H9 (cell line): ENCODE measurements at regions not wholly inside any gene's neighbourhood (a gene's known extent, or its start where the extent isn't known, plus 50 kb on each side); places are given as distances from the start of the nearest gene placed in this dataset.

Experiments
- DNase-seq: peaks from one replicate; pipeline ENCODE4 v3.0.0-alpha.2; 2017
- H2AFZ ChIP-seq: one replicate; pipeline ENCODE4 v1.6.1; 2013; ENCODE audit warnings: mild to moderate bottlenecking, low read length, control low read depth, moderate library complexity
- H2AK5ac ChIP-seq: 2 replicates; pipeline ENCODE4 v1.6.1; 2013; ENCODE audit warnings: low read length, control low read depth, mixed read lengths; ENCODE audit not compliant: insufficient read length
- H2BK120ac ChIP-seq: one replicate; pipeline ENCODE4 v1.6.1; 2013; ENCODE audit warnings: low read depth, mild to moderate bottlenecking, low read length, control low read depth, inconsistent platforms; ENCODE audit not compliant: poor library complexity, severe bottlenecking
- H2BK12ac ChIP-seq: 2 replicates; pipeline ENCODE4 v1.6.1; 2013; ENCODE audit warnings: low read length, control low read depth, mixed read lengths, low read depth; ENCODE audit not compliant: insufficient read length
- H2BK15ac ChIP-seq: 2 replicates; pipeline ENCODE4 v1.6.1; 2013; ENCODE audit warnings: low read depth, low read length, control low read depth
- H2BK20ac ChIP-seq: one replicate; pipeline ENCODE4 v1.6.1; 2013; ENCODE audit warnings: low read depth, mild to moderate bottlenecking, low read length, control low read depth, inconsistent platforms; ENCODE audit not compliant: poor library complexity, severe bottlenecking
- H2BK5ac ChIP-seq: 2 replicates; pipeline ENCODE4 v1.6.1; 2013; ENCODE audit warnings: low read length, control low read depth, mixed read lengths; ENCODE audit not compliant: insufficient read length
- H3K14ac ChIP-seq: 2 replicates; pipeline ENCODE4 v1.6.1; 2013; ENCODE audit warnings: low read length, control low read depth; ENCODE audit not compliant: insufficient read depth
- H3K18ac ChIP-seq: 2 replicates; pipeline ENCODE4 v1.6.1; 2013; ENCODE audit warnings: low read depth, mild to moderate bottlenecking, mixed read lengths, low read length, control low read depth; ENCODE audit not compliant: insufficient read length
- H3K23ac ChIP-seq: 2 replicates; pipeline ENCODE4 v1.6.1; 2013; ENCODE audit warnings: low read length, control low read depth, mixed read lengths, low read depth; ENCODE audit not compliant: insufficient read length
- H3K23me2 ChIP-seq: 2 replicates; pipeline ENCODE4 v1.6.1; 2013; ENCODE audit warnings: low read depth, mild to moderate bottlenecking, mixed read lengths, low read length, control low read depth; ENCODE audit not compliant: insufficient read length, poor library complexity, severe bottlenecking
- H3K27ac ChIP-seq: 2 replicates; pipeline ENCODE4 v1.5.1; 2013; ENCODE audit warnings: low read length, control low read depth, mixed read lengths, low read depth; ENCODE audit not compliant: insufficient read length
- H3K27me3 ChIP-seq: 2 replicates; pipeline ENCODE4 v1.6.1; 2013; ENCODE audit warnings: low read length, control low read depth, inconsistent platforms; ENCODE audit not compliant: insufficient read depth
- H3K4ac ChIP-seq: 2 replicates; pipeline ENCODE4 v1.6.1; 2013; ENCODE audit warnings: low read depth, mild to moderate bottlenecking, control low read depth, inconsistent platforms, low read length, moderate library complexity
- H3K4me1 ChIP-seq: 2 replicates; pipeline ENCODE4 v1.6.1; 2013; ENCODE audit warnings: low read length, control low read depth, inconsistent platforms; ENCODE audit not compliant: insufficient read depth
- H3K4me2 ChIP-seq: 2 replicates; pipeline ENCODE4 v1.6.1; 2013; ENCODE audit warnings: low read length, control low read depth, mixed read lengths; ENCODE audit not compliant: insufficient read length, insufficient read depth
- H3K56ac ChIP-seq: 2 replicates; pipeline ENCODE4 v1.6.1; 2013; ENCODE audit warnings: low read depth, mild to moderate bottlenecking, mixed read lengths, low read length, control low read depth; ENCODE audit not compliant: insufficient read length
- H3K79me1 ChIP-seq: 2 replicates; pipeline ENCODE4 v1.6.1; 2013; ENCODE audit warnings: low read depth, mild to moderate bottlenecking, moderate library complexity, low read length, control low read depth, inconsistent platforms; ENCODE audit not compliant: insufficient read depth, poor library complexity, severe bottlenecking
- H3K79me2 ChIP-seq: 2 replicates; pipeline ENCODE4 v1.6.1; 2013; ENCODE audit warnings: low read length, control low read depth, inconsistent platforms; ENCODE audit not compliant: insufficient read depth
- H3K9ac ChIP-seq: 2 replicates; pipeline ENCODE4 v1.6.1; 2013; ENCODE audit warnings: low read length, control low read depth, mixed read lengths; ENCODE audit not compliant: insufficient read length; ENCODE audit errors: extremely low read depth
- H3K9me3 ChIP-seq: one replicate; pipeline ENCODE4 v1.6.1; 2013; ENCODE audit warnings: low read depth, low read length, inconsistent platforms; ENCODE audit not compliant: control insufficient read depth
- H3T11ph ChIP-seq: one replicate; pipeline ENCODE4 v1.6.1; 2013; ENCODE audit warnings: mild to moderate bottlenecking, low read length, control low read depth, inconsistent platforms
- H4K20me1 ChIP-seq: one replicate; pipeline ENCODE4 v1.6.1; 2013; ENCODE audit not compliant: control insufficient read depth, insufficient read length, insufficient read depth
- H4K5ac ChIP-seq: 2 replicates; pipeline ENCODE4 v1.6.1; 2013; ENCODE audit warnings: low read depth, mild to moderate bottlenecking, mixed read lengths, low read length, control low read depth; ENCODE audit not compliant: insufficient read length
- H4K8ac ChIP-seq: replicated peaks from 2 replicates; pipeline ENCODE4 v1.6.1; 2013; ENCODE audit warnings: low read length, control low read depth, mixed read lengths, low read depth; ENCODE audit not compliant: insufficient read length
- H4K91ac ChIP-seq: 2 replicates; pipeline ENCODE4 v1.6.1; 2013; ENCODE audit warnings: low read depth, mild to moderate bottlenecking, moderate library complexity, mixed read lengths, low read length, control low read depth; ENCODE audit not compliant: insufficient read length
- H3K27ac Mint-ChIP-seq, 3 experiments: 2 replicates in 2 of 3; 3 replicates in 1 of 3; pipeline ENCODE4 v1.8.0; 2020 to 2021; ENCODE audit warnings: mixed read lengths in 3 of 3, mild to moderate bottlenecking in 1 of 3, moderate library complexity in 1 of 3
- H3K27me3 Mint-ChIP-seq: 2 replicates; pipeline ENCODE4 v1.8.0; 2021; ENCODE audit warnings: low read depth, mild to moderate bottlenecking, moderate library complexity, mixed read lengths
- H3K36me3 Mint-ChIP-seq, 3 experiments: 2 replicates in 2 of 3; 3 replicates in 1 of 3; pipeline ENCODE4 v1.8.0; 2020 to 2021; ENCODE audit warnings: low read depth in 3 of 3, mixed read lengths in 3 of 3; ENCODE audit not compliant: insufficient read depth in 1 of 3
- H3K4me1 Mint-ChIP-seq, 2 experiments: 2 replicates each; pipeline ENCODE4 v1.8.0; 2020; ENCODE audit warnings: mixed read lengths in 2 of 2
- H3K4me3 Mint-ChIP-seq, 2 experiments: 2 replicates in 1 of 2; 3 replicates in 1 of 2; pipeline ENCODE4 v1.8.0; 2020 to 2021; ENCODE audit warnings: mild to moderate bottlenecking in 2 of 2, mixed read lengths in 2 of 2, moderate library complexity in 1 of 2
- H3K9me3 Mint-ChIP-seq, 2 experiments: 2 replicates in 1 of 2; 3 replicates in 1 of 2; pipeline ENCODE4 v1.8.0; 2020; ENCODE audit warnings: mild to moderate bottlenecking in 2 of 2, mixed read lengths in 2 of 2, moderate library complexity in 1 of 2
- WGBS: extraction: QIAGEN DNeasy Blood & Tissue Kit; methylation state at CpG from one replicate; pipeline ENCODE4 v1.1.7; 2013; ENCODE audit warnings: missing lambda C conversion rate, low lambda C conversion rate, mixed read lengths; ENCODE audit not compliant: insufficient read length; ENCODE audit errors: extremely low coverage; 5-methylcytosine and 5-hydroxymethylcytosine counted together
- TF ChIP-seq, protein P1 (sequence below): fragments of 200-600 bp; sonication (generic); conservative IDR thresholded peaks from 3 replicates; pipeline ENCODE4 v1.8.0; 2021; ENCODE audit warnings: antibody characterized with exemption, mild to moderate bottlenecking

- no peak overlapping the region for H2BK20ac ChIP-seq
- H3K4me1 ChIP-seq: no peaks in the 10 kb centered on the region
- WGBS: no CpG with 5 or more reads among the region's 7 CpGs
- H3K18ac ChIP-seq: no peak overlapping the region
- Mint-ChIP-seq H3K4me3 (no peak overlapping the region), H3K27ac (peak overlapping the region in 1 of 3 experiments; percentile 69; a peak in 2 of 7 replicates), H3K4me1 (peaks cover 11 to 14% of the 10 kb centered on the region in 2 experiments), H3K36me3 (no peaks in the 10 kb centered on the region), H3K9me3 (no peaks in the 10 kb centered on the region), H3K27me3 (no peaks in the 10 kb centered on the region; the same call in 1 of the 2 replicates)
- H3K79me2 ChIP-seq: no peaks in the 10 kb centered on the region
- no peak overlapping the region for H2BK15ac ChIP-seq
- no peaks in the 10 kb centered on the region for H4K20me1 ChIP-seq
- no peak overlapping the region for H2AFZ ChIP-seq
- H3K27me3 ChIP-seq: no peaks in the 10 kb centered on the region
- no peak overlapping the region for H3T11ph ChIP-seq
- DNase-seq: no peak
- no peaks in the 10 kb centered on the region for H3K79me1 ChIP-seq
- H2AK5ac ChIP-seq: no peak overlapping the region
- H4K8ac ChIP-seq: no peak overlapping the region
- H3K4me2 ChIP-seq: no peak overlapping the region
- H3K23me2 ChIP-seq: no peaks in the 10 kb centered on the region
- H3K9ac ChIP-seq: no peak overlapping the region
- no peak overlapping the region for H3K23ac ChIP-seq
- no peak overlapping the region for H2BK12ac ChIP-seq
- H3K27ac ChIP-seq: no peak overlapping the region
- no peak overlapping the region for H3K14ac ChIP-seq
- H4K5ac ChIP-seq: no peak overlapping the region
- H4K91ac ChIP-seq: no peak overlapping the region
- no peak overlapping the region for H3K56ac ChIP-seq
- no peak overlapping the region for H2BK120ac ChIP-seq
- TF ChIP-seq, protein P1, sequence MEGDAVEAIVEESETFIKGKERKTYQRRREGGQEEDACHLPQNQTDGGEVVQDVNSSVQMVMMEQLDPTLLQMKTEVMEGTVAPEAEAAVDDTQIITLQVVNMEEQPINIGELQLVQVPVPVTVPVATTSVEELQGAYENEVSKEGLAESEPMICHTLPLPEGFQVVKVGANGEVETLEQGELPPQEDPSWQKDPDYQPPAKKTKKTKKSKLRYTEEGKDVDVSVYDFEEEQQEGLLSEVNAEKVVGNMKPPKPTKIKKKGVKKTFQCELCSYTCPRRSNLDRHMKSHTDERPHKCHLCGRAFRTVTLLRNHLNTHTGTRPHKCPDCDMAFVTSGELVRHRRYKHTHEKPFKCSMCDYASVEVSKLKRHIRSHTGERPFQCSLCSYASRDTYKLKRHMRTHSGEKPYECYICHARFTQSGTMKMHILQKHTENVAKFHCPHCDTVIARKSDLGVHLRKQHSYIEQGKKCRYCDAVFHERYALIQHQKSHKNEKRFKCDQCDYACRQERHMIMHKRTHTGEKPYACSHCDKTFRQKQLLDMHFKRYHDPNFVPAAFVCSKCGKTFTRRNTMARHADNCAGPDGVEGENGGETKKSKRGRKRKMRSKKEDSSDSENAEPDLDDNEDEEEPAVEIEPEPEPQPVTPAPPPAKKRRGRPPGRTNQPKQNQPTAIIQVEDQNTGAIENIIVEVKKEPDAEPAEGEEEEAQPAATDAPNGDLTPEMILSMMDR: no peak
- H2BK5ac ChIP-seq: no peak overlapping the region
- no peaks in the 10 kb centered on the region for H3K9me3 ChIP-seq
- H3K4ac ChIP-seq: no peak overlapping the region
Measured at GRCh38 chr3:38970851-38971638, 80.7 kb downstream of the SCN11A start.
